ENCODE measurements at regions not wholly inside any gene's neighbourhood (a gene's known extent, or its start where the extent isn't known, plus 50 kb on each side); places are given as distances from the start of the nearest gene placed in this dataset.

- Histone ChIP-seq H3K4me3 (ENCODE audit: insufficient read depth, low read depth, low read length) (no peak overlapping the region), H2AK9ac (replicated peaks; ENCODE audit: low read depth, low read length, poor library complexity) (no peak overlapping the region), H2AFZ (replicated peaks; ENCODE audit: low read length, poor library complexity) (no peak overlapping the region), H3K9ac (ENCODE audit: low read depth, low read length) (no peak overlapping the region), H4K5ac (ENCODE audit: low read depth, low read length) (no peak overlapping the region), H3K18ac (ENCODE audit: low read depth, low read length) (no peak overlapping the region), H2AK5ac (ENCODE audit: low read depth, low read length) (no peak overlapping the region), H3K56ac (ENCODE audit: extremely low read depth, insufficient read depth, low read length) (no peak overlapping the region), H3K36me3 (ENCODE audit: control insufficient read depth, insufficient read depth, low read length) (no peaks in the 10 kb centered on the region), H3K4ac (ENCODE audit: low read depth, low read length) (no peak overlapping the region), H3K14ac (replicated peaks; ENCODE audit: low read depth, low read length) (no peak overlapping the region), H3K4me2 (ENCODE audit: low read depth, low read length) (no peak overlapping the region), H2BK20ac (ENCODE audit: low read depth, low read length) (no peak overlapping the region), H2BK5ac (ENCODE audit: low read depth, low read length, poor library complexity, severe bottlenecking) (no peak overlapping the region), H3K27me3 (ENCODE audit: control insufficient read depth, insufficient read depth, low read length) (no peaks in the 10 kb centered on the region), H3K79me1 (ENCODE audit: low read depth in 1 of 2, low read length in 2 of 2) (no peaks in the 10 kb centered on the region), H3K4me1 (ENCODE audit: control insufficient read depth, insufficient read depth, low read length) (no peaks in the 10 kb centered on the region), H3K9me3 (ENCODE audit: control insufficient read depth, insufficient read depth, low read length) (0 out of 2 replicates have a peak, but pooled peaks cover 4% of the 10 kb centered on the region), H3K23ac (ENCODE audit: low read depth, low read length) (no peak overlapping the region), H4K91ac (ENCODE audit: insufficient read depth, low read depth, low read length) (no peak overlapping the region), H4K8ac (ENCODE audit: low read depth in 2 of 2, low read length in 2 of 2) (no peak overlapping the region), H2BK15ac (ENCODE audit: low read depth, low read length) (no peak overlapping the region), H3K27ac (ENCODE audit: insufficient read depth, low read length) (no peak overlapping the region), H4K20me1 (ENCODE audit: insufficient read depth, low read length) (no peaks in the 10 kb centered on the region), H2BK120ac (ENCODE audit: low read depth, low read length) (no peak overlapping the region), H3K9me1 (ENCODE audit: insufficient read depth, low read length) (no peaks in the 10 kb centered on the region)
- TF ChIP-seq RCOR1 (IDR thresholded peaks at IDR 0.05; ENCODE audit: insufficient replicate concordance, low read length) (no peak), POLR2A (IDR thresholded peaks at IDR 0.05; ENCODE audit: low read depth, low read length) (no peak), SMC3 (IDR thresholded peaks at IDR 0.05; ENCODE audit: low read depth, low read length) (no peak), RFX5 (IDR thresholded peaks at IDR 0.05; ENCODE audit: low read depth, low read length) (no peak), CHD1 (IDR thresholded peaks at IDR 0.05; ENCODE audit: low read depth, low read length) (no peak), USF2 (IDR thresholded peaks at IDR 0.05; ENCODE audit: low read depth, low read length) (peak; percentile 42; the same call in 1 of the 2 replicates), BHLHE40 (IDR thresholded peaks at IDR 0.05; ENCODE audit: low read depth, low read length) (no peak), FOS (IDR thresholded peaks at IDR 0.05; ENCODE audit: low read depth, low read length) (no peak)
- in situ Hi-C loops (cut with MboI; ENCODE audit: low sequenced_read_pairs): no loop called here
- DNase-seq (no peak), ATAC-seq (ENCODE audit: low read depth) (no peak)
- 100% methylated on average over 1 of the region's 3 CpGs; no CpG with 5 or more reads in 1 of the 2 experiments for WGBS, 2 experiments (ENCODE audit: extremely low coverage in 2 of 2, insufficient read length in 1 of 2)
- no TSS peak for BruUV-seq (replicated peaks)
- intact Hi-C loops (cut with micrococcal nuclease): no loop called here
- dilution Hi-C loops (cut with HindIII; ENCODE audit: low sequenced_read_pairs, unreplicated experiment): no loop called here
- ChIA-PET POLR2A (ENCODE audit: unreplicated experiment) (no interaction called here), CTCF (no interaction called here)
Measured at GRCh38 chr16:6687593-6687992, 645.1 kb upstream of the RBFOX1 start.
